PC-9 (cell line): ENCODE measurements at regions not wholly inside any gene's neighbourhood (a gene's known extent, or its start where the extent isn't known, plus 50 kb on each side); places are given as distances from the start of the nearest gene placed in this dataset.

Experiments used
- EZH2 ChIP-seq: fragments of 200-600 bp; sonication (generic); IDR thresholded peaks from 2 replicates; pipeline ENCODE4 v1.8.0; 2017; ENCODE audit warnings: antibody characterized with exemption, low read depth
- TF ChIP-seq, protein P1 (sequence below): fragments of 200-600 bp; sonication (generic); conservative IDR thresholded peaks from 2 replicates; pipeline ENCODE4 v1.6.1; 2017; ENCODE audit warnings: mixed run types, antibody characterized with exemption, mild to moderate bottlenecking, moderate library complexity

GRCh38 chr10:131567279-131568162, 256.0 kb upstream of the TCERG1L start:
- TF ChIP-seq, protein P1, sequence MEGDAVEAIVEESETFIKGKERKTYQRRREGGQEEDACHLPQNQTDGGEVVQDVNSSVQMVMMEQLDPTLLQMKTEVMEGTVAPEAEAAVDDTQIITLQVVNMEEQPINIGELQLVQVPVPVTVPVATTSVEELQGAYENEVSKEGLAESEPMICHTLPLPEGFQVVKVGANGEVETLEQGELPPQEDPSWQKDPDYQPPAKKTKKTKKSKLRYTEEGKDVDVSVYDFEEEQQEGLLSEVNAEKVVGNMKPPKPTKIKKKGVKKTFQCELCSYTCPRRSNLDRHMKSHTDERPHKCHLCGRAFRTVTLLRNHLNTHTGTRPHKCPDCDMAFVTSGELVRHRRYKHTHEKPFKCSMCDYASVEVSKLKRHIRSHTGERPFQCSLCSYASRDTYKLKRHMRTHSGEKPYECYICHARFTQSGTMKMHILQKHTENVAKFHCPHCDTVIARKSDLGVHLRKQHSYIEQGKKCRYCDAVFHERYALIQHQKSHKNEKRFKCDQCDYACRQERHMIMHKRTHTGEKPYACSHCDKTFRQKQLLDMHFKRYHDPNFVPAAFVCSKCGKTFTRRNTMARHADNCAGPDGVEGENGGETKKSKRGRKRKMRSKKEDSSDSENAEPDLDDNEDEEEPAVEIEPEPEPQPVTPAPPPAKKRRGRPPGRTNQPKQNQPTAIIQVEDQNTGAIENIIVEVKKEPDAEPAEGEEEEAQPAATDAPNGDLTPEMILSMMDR = no peak
- no peak for TF ChIP-seq EZH2
